MCF 10A (cell line): ENCODE measurements at regions not wholly inside any gene's neighbourhood (a gene's known extent, or its start where the extent isn't known, plus 50 kb on each side); places are given as distances from the start of the nearest gene placed in this dataset.
A peak's percentile ranks its signal among the peaks of the same experiment; 100 is the strongest.

Experiments
- BruUV-seq: library from RNA; stranded (reverse); fragments of 400-500 nt; replicated peaks from 2 replicates; lab custom pipeline; 2021; lab: Mats Ljungman, UMichigan
- CTCF ChIA-PET: fragments of 300-600 bp; sonication (Branson Sonifier 250); formaldehyde crosslinking; extraction: SDS; loops from one replicate; lab custom pipeline; 2021; ENCODE audit warnings: antibody characterized with exemption, inconsistent platforms; lab: Yijun Ruan, JAX
- POLR2A ChIA-PET: fragments of 300-600, 350-650 bp; sonication (Branson Sonifier 250); formaldehyde crosslinking; extraction: SDS; loops from one replicate; lab custom pipeline; 2020; ENCODE audit warnings: antibody characterized with exemption, inconsistent platforms; lab: Yijun Ruan, JAX
- DNase-seq: peaks from one replicate; pipeline ENCODE4 v3.0.0-alpha.2; 2018; ENCODE audit not compliant: unreplicated experiment
- H3K27ac Mint-ChIP-seq: one replicate; pipeline ENCODE4 v1.8.0; 2022; ENCODE audit warnings: mild to moderate bottlenecking, low read depth, mixed read lengths; ENCODE audit not compliant: unreplicated experiment
- H3K27me3 Mint-ChIP-seq: one replicate; pipeline ENCODE4 v1.8.0; 2022; ENCODE audit warnings: mixed read lengths; ENCODE audit not compliant: insufficient read depth, unreplicated experiment
- H3K36me3 Mint-ChIP-seq: one replicate; pipeline ENCODE4 v1.8.0; 2022; ENCODE audit warnings: mild to moderate bottlenecking, moderate library complexity, mixed read lengths; ENCODE audit not compliant: insufficient read depth, unreplicated experiment
- H3K4me1 Mint-ChIP-seq: one replicate; pipeline ENCODE4 v1.8.0; 2022; ENCODE audit warnings: mixed read lengths; ENCODE audit not compliant: insufficient read depth, unreplicated experiment
- H3K4me3 Mint-ChIP-seq: one replicate; pipeline ENCODE4 v1.8.0; 2022; ENCODE audit warnings: mild to moderate bottlenecking, moderate library complexity, mixed read lengths; ENCODE audit not compliant: unreplicated experiment
- H3K9me3 Mint-ChIP-seq: one replicate; pipeline ENCODE4 v1.8.0; 2022; ENCODE audit warnings: mixed read lengths; ENCODE audit not compliant: unreplicated experiment
- CTCF ChIP-seq: fragments of 200-600 bp; IDR thresholded peaks from one replicate; pipeline ENCODE4 v1.8.0; 2022; ENCODE audit warnings: antibody characterized with exemption, mild to moderate bottlenecking; ENCODE audit not compliant: unreplicated experiment
- intact Hi-C: fragments of 100-400 bp; cut with micrococcal nuclease; formaldehyde crosslinking; loops from 2 replicates; pipeline ENCODE4 v1.14.1; 2022

- no TSS peak for BruUV-seq
- H3K4me1 Mint-ChIP-seq, result no peaks in the 10 kb centered on the region
- no peak overlapping the region for H3K4me3 Mint-ChIP-seq
- H3K9me3 Mint-ChIP-seq, result no peaks in the 10 kb centered on the region
- TF ChIP-seq CTCF, result no peak
- ChIA-PET CTCF (interaction anchor here (0.6 kb wide), 1 partner anchor 112 kb away, joined by 4 read pairs; no protein-coding TSS in a partner anchor), POLR2A (no interaction called here)
- H3K36me3 Mint-ChIP-seq, result no peaks in the 10 kb centered on the region
- DNase-seq, result no peak
- intact Hi-C loops, result no loop called here
- H3K27me3 Mint-ChIP-seq, result peaks cover 20% of the 10 kb centered on the region
- no peak overlapping the region for H3K27ac Mint-ChIP-seq
Observed at GRCh38 chr12:112577473-112578329, 159.0 kb downstream of the PTPN11 start.

- Mint-ChIP-seq H3K4me1 (no peaks in the 10 kb centered on the region), H3K36me3 (no peaks in the 10 kb centered on the region), H3K4me3 (no peak overlapping the region), H3K27ac (no peak overlapping the region), H3K9me3 (no peaks in the 10 kb centered on the region), H3K27me3 (peaks cover 22% of the 10 kb centered on the region)
- intact Hi-C loops, result no loop called here
- ChIA-PET POLR2A (no interaction called here), CTCF (interaction anchor here (0.5 kb wide), 1 partner anchor 603 kb away, joined by 3 read pairs; no protein-coding TSS in a partner anchor)
- DNase-seq, result peak; percentile 19
- BruUV-seq, result no TSS peak
- TF ChIP-seq CTCF, result no peak
Observed at GRCh38 chr12:112584266-112584722, 165.5 kb downstream of the PTPN11 start.

GRCh38 chr12:112586148-112586783, 167.5 kb downstream of the PTPN11 start:
- Mint-ChIP-seq H3K4me3 (no peak overlapping the region), H3K36me3 (no peaks in the 10 kb centered on the region), H3K27me3 (peaks cover 17% of the 10 kb centered on the region), H3K4me1 (no peaks in the 10 kb centered on the region), H3K27ac (no peak overlapping the region), H3K9me3 (no peaks in the 10 kb centered on the region)
- ChIA-PET CTCF (no interaction called here), POLR2A (no interaction called here)
- no TSS peak for BruUV-seq
- TF ChIP-seq CTCF, result no peak
- intact Hi-C loops, result no loop called here
- DNase-seq, result no peak

GRCh38 chr12:112589275-112589674, 170.5 kb downstream of the PTPN11 start:
- ChIA-PET CTCF (no interaction called here), POLR2A (interaction anchor here (1.0 kb wide), 1 partner anchor 8 kb away, joined by 3 read pairs; no protein-coding TSS in a partner anchor)
- no TSS peak for BruUV-seq
- Mint-ChIP-seq H3K36me3 (no peaks in the 10 kb centered on the region), H3K9me3 (no peaks in the 10 kb centered on the region), H3K4me3 (no peak overlapping the region), H3K27me3 (peaks cover 23% of the 10 kb centered on the region), H3K4me1 (no peaks in the 10 kb centered on the region), H3K27ac (no peak overlapping the region)
- no peak for DNase-seq
- TF ChIP-seq CTCF, result no peak
- intact Hi-C loops, result no loop called here
